NCI-H2227 (cell line): ENCODE measurements at regions not wholly inside any gene's neighbourhood (a gene's known extent, or its start where the extent isn't known, plus 50 kb on each side); places are given as distances from the start of the nearest gene placed in this dataset.

ENCODE experiments used
- DNase-seq: peaks from one replicate; lab custom pipeline; 2025; ENCODE audit not compliant: unreplicated experiment; lab: John Stamatoyannopoulos, UW

- no peak for DNase-seq
Observed at GRCh38 chr2:196433116-196433515, 206.4 kb upstream of the CCDC150 start.

DNA sequence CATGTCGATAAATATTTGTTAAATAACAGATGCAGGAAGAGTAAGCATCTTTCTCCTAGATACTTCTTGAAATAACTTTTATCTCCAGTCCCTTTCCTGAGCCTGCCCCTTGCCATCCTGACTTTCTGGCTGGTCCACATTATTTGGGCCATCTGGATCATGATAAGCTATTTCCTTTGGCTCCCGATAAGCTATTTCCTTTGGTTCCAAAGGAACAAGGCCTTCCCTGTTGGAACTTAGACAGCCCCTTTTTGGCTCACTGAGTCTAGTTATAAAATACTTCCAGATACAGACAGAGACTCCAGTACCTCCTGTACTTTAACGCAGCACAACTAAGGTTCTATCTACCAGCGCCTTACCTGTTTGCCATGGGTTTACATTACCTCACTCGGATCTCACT, 205.3 kb upstream of the CCDC150 start:
- no peak for DNase-seq

DNA sequence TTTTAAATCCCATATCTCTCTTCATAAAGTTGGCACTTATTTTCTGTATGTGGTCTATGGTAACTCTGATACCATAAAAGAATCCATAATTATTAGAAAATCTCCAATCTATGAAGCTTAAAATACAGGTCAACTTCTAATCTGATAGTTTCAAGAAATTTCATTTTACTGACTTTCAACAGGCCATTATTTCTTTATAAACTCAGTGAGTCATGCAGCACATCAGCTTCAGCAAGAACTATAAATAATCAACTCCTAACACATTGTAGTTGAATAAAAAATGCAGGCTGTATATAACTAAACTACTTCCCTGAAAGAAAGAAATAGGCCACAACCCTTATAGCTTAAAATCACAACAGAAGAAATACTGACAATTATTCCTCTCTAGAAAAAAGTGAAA, 204.3 kb upstream of the CCDC150 start:
- no peak for DNase-seq

- DNase-seq, result no peak
Observed at GRCh38 chr2:196437626-196438025, 201.9 kb upstream of the CCDC150 start.

DNA sequence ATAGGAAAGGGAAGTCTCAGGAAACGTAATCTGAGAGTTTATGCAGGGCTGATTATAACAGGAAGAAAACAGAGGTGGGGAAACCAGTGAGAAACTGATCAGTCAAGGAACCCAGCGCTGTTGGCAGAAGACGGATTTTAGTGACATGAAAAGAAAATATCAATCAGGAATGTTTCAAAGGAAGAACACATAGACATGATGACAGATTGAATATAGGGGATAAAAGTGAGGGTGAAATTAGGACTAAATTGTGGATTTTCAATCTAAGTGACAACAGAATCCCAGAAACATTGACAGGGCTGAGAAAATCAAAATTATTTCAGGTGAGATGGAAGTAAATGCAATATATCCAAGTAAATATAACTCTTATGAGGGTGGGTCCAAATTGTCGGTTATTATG, 199.8 kb upstream of the CCDC150 start:
- DNase-seq, result no peak

DNA sequence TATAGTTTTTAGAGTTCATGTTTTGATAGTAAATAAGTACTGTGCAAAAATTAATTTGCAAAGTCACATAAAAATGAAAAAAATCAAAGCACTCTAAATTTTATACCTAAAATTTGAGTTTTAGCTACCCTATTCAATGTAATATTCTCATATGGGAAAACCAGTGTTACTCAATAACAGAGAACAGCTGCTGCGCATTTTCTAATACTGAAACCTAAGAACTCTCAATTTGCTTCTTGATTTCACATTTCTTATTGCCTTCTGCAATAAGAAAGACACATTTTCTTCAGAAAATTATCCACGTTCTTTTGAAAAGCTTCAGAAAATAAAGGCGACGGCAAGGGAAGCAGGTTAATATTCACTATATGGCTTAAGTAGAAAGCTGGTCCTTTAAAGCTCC, 199.1 kb upstream of the CCDC150 start:
- DNase-seq, result no peak

DNA sequence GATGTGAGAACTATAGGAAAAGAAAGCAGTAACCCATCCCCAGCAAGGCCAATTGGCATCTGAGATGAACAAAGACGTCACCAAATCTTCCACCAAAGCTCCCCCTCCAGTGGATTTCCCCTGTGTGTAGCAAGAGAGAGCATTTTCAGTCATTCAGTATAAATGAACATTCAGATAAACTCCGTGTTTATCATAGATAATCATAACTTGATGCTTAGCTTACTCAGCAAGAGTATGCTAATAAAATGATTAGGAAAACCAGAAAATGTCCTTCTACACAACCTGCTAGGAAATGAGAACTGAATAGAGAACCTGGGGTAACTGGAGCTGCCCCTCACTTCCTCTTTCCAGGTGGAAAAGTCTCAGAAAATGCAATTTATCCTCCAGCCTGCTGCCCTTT, 198.0 kb upstream of the CCDC150 start:
- DNase-seq, result no peak

- DNase-seq, result no peak
Observed at GRCh38 chr2:196442211-196442610, 197.3 kb upstream of the CCDC150 start.

DNA sequence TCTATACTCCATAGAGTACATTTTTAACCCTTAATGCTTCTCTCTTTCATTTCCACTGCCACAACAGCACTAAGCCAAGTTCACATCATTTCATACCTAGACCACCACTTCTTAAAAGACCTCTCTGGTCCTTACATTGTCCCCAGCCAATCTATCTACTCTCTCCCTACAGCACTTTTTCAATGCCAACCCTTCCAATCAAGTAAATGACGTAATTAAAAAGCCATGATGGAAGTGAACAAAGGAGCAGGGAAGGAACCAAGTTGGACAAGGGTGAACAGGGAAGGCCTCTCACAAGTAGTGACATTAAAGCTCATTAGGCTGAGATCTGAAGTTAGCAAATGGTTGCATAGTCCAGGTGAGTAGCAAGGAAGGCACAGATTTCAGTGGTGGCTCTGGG, 195.1 kb upstream of the CCDC150 start:
- no peak for DNase-seq

- no peak for DNase-seq
Observed at GRCh38 chr2:196445991-196446390, 193.5 kb upstream of the CCDC150 start.

DNA sequence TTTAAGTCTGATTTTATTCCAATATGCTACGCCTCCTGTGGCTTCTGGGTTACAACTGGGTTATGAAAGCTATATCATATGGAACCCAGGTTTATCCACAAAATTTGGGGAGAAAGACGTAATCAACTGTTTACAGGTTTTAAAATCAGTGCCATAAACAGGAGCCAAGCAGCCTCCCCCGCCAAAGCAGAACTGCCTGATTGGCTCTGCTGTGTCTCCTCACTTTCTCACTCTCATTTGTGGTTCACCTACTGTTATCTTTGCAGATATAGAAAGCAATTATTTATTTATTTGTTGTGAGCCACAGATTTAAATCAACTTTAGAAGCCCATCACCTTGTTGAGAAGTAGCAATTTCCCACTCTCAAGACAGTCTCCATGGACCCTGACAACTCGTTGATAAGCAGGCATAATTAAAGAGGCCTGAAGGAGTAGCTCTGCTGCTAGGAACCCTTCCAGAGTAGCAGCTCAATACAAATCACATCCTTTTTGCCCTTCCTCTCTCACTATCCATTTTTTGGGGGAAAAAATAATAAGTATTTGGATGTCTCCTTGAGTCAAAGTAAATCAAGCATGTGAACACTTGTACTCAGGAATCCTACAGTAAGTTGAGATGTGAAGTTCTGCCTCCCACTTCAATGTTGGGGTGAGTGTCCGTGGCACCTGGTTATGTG, 191.0 kb upstream of the CCDC150 start:
- no peak for DNase-seq

GRCh38 chr2:196449083-196449482, 190.4 kb upstream of the CCDC150 start:
- DNase-seq, result no peak

DNA sequence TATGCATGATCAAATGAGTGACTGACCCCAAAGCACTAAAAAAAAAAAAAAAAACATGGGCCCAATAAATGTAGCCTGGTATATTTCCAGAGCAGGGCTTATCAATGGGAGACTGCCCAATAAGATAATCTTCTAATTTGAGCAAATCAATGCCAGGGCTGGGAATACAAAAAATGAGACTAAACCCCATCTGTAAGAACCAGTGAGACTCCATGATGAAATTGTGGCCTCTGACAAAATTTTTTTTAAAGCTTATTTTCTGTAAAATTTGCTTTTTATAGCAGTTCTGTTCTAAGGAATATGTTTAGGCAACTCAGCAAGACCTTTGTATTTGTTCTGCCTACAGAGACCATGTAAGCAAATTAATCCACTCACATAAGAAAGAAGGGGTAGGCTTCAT, 186.8 kb upstream of the CCDC150 start:
- DNase-seq, result no peak

DNA sequence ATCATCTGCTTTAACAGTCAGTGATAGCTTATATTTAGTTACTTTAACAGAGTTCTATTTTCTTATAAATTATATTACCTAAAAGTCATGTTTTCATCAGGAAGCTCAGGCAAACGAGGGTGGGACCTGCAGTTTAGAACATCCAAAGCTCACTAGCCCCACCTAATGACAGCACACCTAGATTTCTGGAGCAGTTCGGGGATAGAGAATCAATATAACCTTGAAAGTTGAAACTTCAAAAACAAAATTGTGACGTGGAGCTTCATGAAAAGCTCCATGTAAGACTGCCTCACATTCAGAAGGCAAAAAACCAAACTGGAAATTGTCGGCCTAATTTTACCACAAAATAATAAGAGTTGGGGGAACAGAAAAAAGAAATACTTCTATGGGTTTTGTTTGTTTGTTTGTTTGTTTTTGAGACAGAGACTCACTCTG, 185.9 kb upstream of the CCDC150 start:
- peak; percentile 69 for DNase-seq

DNA sequence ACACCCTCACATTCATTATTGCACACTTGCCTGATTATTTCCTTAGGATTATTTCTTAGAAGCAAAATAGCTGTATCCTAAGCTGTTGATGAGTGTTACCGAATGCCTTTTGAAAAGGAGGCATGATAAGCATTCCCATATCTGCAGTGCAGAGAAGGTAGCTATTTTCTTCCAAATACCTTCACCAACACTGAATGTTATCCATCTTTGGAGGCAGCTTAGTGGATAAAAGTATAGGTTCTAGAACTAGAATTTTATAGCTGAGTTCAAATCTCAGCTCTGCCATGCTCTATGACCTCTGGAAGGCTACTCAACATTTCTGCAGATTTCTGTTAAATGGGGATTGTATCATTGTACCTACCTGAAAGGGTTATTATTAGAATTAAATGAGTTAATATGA, 185.0 kb upstream of the CCDC150 start:
- no peak for DNase-seq

GRCh38 chr2:196459539-196459938, 180.0 kb upstream of the CCDC150 start:
- no peak for DNase-seq

- DNase-seq, result no peak
Observed at GRCh38 chr2:196463706-196464105, 175.8 kb upstream of the CCDC150 start.

DNA sequence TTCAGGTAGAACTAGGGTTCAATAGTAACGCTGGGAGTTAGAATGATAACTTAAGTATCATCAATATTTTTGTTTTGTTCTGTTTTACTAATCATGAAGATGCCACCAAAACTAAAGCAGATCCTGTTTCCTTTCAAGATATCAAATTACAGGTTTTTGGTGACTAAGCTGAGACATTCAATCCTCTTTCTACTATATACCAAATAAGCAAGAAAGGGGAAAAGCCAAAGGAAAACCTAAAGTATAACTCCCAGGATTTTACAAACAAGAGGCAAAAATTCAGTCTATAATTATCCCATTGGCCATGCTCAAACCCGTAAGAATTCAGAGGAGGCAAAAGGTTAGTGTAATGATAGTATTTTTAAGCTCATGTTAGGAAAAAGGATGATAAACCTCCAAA, 175.2 kb upstream of the CCDC150 start:
- DNase-seq, result no peak

- no peak for DNase-seq
Observed at GRCh38 chr2:196466581-196466980, 172.9 kb upstream of the CCDC150 start.

GRCh38 chr2:196468394-196468793, 171.1 kb upstream of the CCDC150 start:
- peak; percentile 30 for DNase-seq

DNA sequence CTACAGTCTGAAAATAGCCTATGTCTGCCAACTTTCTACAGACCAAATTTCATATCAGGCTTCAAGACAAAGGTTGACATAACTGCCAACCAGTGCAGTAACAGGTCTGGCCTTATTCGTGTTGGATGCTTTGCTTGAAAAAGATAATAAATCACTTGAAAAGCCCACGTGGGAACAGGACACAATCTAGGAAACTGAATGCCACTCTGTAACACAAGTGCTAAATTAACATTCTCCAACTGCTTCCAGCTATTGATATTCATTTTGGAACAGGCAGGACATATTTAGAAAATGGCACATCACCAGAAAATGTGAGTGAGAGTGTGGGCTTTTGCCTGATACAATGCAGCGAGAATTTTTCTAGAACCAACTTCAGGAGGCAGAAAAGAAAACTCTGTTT, 165.9 kb upstream of the CCDC150 start:
- no peak for DNase-seq

DNA sequence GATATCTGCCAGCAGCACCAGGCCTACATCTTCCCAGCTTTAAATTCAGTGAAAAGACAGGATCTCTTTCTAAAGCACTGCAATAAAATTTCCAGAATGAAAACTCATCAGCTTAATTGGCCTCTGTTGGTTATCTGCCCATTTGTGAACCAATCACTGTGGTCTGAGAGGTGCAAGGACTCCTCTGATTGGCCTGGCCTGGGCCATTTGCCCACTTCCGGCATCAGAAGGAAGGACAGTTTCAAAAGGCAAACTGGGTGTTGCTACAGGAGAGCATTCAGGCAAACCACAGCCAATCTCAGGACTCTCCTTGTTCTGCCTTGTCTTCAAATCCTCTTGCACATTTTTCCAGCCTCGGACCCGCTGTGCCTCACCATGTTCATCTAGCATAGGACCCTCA, 163.9 kb upstream of the CCDC150 start:
- no peak for DNase-seq

DNA sequence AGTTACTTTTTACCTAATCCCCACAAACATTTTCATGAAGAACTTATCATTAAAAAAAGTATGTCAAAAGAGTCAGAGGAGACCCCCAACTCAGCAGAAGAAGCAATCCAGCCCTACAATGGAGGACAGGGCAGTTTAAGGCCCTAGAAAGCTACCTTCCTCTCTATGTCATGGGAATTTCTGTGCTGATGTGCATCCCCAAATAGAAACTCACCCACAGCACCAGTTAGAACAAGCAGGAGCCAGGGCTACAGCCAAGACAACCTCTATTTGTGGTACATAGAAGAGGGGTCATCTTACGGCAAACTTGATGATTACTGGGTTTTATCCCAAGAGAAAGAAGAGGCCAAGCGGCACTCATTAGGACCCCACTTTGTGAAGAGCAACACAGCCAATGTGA, 160.9 kb upstream of the CCDC150 start:
- DNase-seq, result no peak

- no peak for DNase-seq
Observed at GRCh38 chr2:196479350-196479749, 160.2 kb upstream of the CCDC150 start.
